HepG2 (cell line): ENCODE measurements at regions not wholly inside any gene's neighbourhood (a gene's known extent, or its start where the extent isn't known, plus 50 kb on each side); places are given as distances from the start of the nearest gene placed in this dataset.

Source experiments
- ATF1 ChIP-seq: IDR thresholded peaks from 2 replicates; pipeline ENCODE4 v1.6.1; 2016; ENCODE audit warnings: mild to moderate bottlenecking, control low read depth
- CAMTA2 ChIP-seq: sonication (generic); formaldehyde crosslinking; IDR thresholded peaks from 2 replicates; pipeline ENCODE4 v1.4.0; 2020; ENCODE audit warnings: mild to moderate bottlenecking, missing genetic modification reagents, borderline replicate concordance
- FOXM1 ChIP-seq: sonication (generic); formaldehyde crosslinking; IDR thresholded peaks from 2 replicates; pipeline ENCODE4 v1.5.0; 2020; ENCODE audit warnings: missing genetic modification reagents
- KLF13 ChIP-seq: sonication (generic); formaldehyde crosslinking; IDR thresholded peaks from 2 replicates; pipeline ENCODE4 v1.4.0; 2020; ENCODE audit warnings: mild to moderate bottlenecking, missing genetic modification reagents
- MED8 ChIP-seq: sonication (generic); formaldehyde crosslinking; IDR thresholded peaks from 2 replicates; pipeline ENCODE4 v1.8.1; 2023; ENCODE audit warnings: mild to moderate bottlenecking, missing genetic modification reagents; ENCODE audit not compliant: insufficient replicate concordance
- PHF5A ChIP-seq: IDR thresholded peaks from one replicate; pipeline ENCODE4 v1.6.1; 2018; ENCODE audit warnings: low read depth, missing genetic modification reagents; ENCODE audit not compliant: unreplicated experiment
- SNAPC2 ChIP-seq: sonication (generic); formaldehyde crosslinking; IDR thresholded peaks from 2 replicates; pipeline ENCODE4 v1.8.1; 2022; ENCODE audit warnings: mild to moderate bottlenecking, missing genetic modification reagents
- SRSF4 ChIP-seq: fragments of 200-400 bp; formaldehyde crosslinking; IDR thresholded peaks from one replicate; pipeline ENCODE4 v1.6.1; 2018; ENCODE audit warnings: mild to moderate bottlenecking, low read depth, low read length, moderate library complexity; ENCODE audit not compliant: poor library complexity, severe bottlenecking
- TMF1 ChIP-seq: sonication (generic); formaldehyde crosslinking; IDR thresholded peaks from 2 replicates; pipeline ENCODE4 v1.8.1; 2022; ENCODE audit warnings: low read depth, missing genetic modification reagents
- U2AF1 ChIP-seq: fragments of 200-400 bp; formaldehyde crosslinking; optimal IDR thresholded peaks from 2 replicates; pipeline ENCODE3; 2017; ENCODE audit warnings: mild to moderate bottlenecking, low read depth, low read length
- YEATS2 ChIP-seq: sonication (generic); formaldehyde crosslinking; IDR thresholded peaks from 2 replicates; pipeline ENCODE4 v1.4.0; 2020; ENCODE audit warnings: missing genetic modification reagents, borderline replicate concordance
- YEATS4 ChIP-seq: sonication (generic); formaldehyde crosslinking; IDR thresholded peaks from 2 replicates; pipeline ENCODE4 v1.4.0; 2020; ENCODE audit warnings: missing genetic modification reagents, borderline replicate concordance
- ZNF264 ChIP-seq: sonication (generic); formaldehyde crosslinking; IDR thresholded peaks from 2 replicates; pipeline ENCODE4 v1.4.0; 2020; ENCODE audit warnings: missing genetic modification reagents
- ZNF496 ChIP-seq: sonication (generic); formaldehyde crosslinking; IDR thresholded peaks from 2 replicates; pipeline ENCODE4 v1.8.1; 2023; ENCODE audit warnings: mild to moderate bottlenecking, moderate library complexity, missing genetic modification reagents; ENCODE audit not compliant: insufficient replicate concordance
- ZNF501 ChIP-seq: sonication (generic); formaldehyde crosslinking; IDR thresholded peaks from 2 replicates; pipeline ENCODE4 v1.5.1; 2020; ENCODE audit warnings: mild to moderate bottlenecking, moderate library complexity, missing genetic modification reagents
- ZNF549 ChIP-seq: sonication (generic); formaldehyde crosslinking; IDR thresholded peaks from 2 replicates; pipeline ENCODE4 v1.5.0; 2020; ENCODE audit warnings: missing genetic modification reagents
- ZNF570 ChIP-seq: sonication (generic); formaldehyde crosslinking; IDR thresholded peaks from 2 replicates; pipeline ENCODE4 v1.4.0; 2020; ENCODE audit warnings: mild to moderate bottlenecking, missing genetic modification reagents, borderline replicate concordance
- ZNF629 ChIP-seq: sonication (generic); formaldehyde crosslinking; conservative IDR thresholded peaks from 2 replicates; pipeline ENCODE4 v1.5.0; 2020; ENCODE audit warnings: missing genetic modification reagents
- ZNF749 ChIP-seq: sonication (generic); formaldehyde crosslinking; IDR thresholded peaks from 2 replicates; pipeline ENCODE4 v1.8.0; 2022; ENCODE audit warnings: mild to moderate bottlenecking, missing genetic modification reagents, moderate library complexity, borderline replicate concordance
- ZNF775 ChIP-seq: sonication (generic); formaldehyde crosslinking; IDR thresholded peaks from 2 replicates; pipeline ENCODE4 v1.4.0; 2020; ENCODE audit warnings: missing genetic modification reagents, mild to moderate bottlenecking, moderate library complexity, borderline replicate concordance
- TF ChIP-seq, protein P1 (sequence below): sonication (generic); formaldehyde crosslinking; IDR thresholded peaks from 2 replicates; pipeline ENCODE4 v1.4.0; 2020; ENCODE audit warnings: mild to moderate bottlenecking, missing genetic modification reagents, borderline replicate concordance
- TF ChIP-seq, protein P2 (sequence below): sonication (generic); formaldehyde crosslinking; IDR thresholded peaks from 2 replicates; pipeline ENCODE4 v1.4.0; 2020; ENCODE audit warnings: missing genetic modification reagents, mild to moderate bottlenecking, borderline replicate concordance
- TF ChIP-seq, protein P3 (sequence below): sonication (generic); formaldehyde crosslinking; IDR thresholded peaks from 2 replicates; pipeline ENCODE4 v1.4.0; 2020; ENCODE audit warnings: missing genetic modification reagents
- TF ChIP-seq, protein P4 (sequence below): sonication (generic); formaldehyde crosslinking; IDR thresholded peaks from 2 replicates; pipeline ENCODE4 v1.4.0; 2020; ENCODE audit warnings: missing genetic modification reagents

DNA sequence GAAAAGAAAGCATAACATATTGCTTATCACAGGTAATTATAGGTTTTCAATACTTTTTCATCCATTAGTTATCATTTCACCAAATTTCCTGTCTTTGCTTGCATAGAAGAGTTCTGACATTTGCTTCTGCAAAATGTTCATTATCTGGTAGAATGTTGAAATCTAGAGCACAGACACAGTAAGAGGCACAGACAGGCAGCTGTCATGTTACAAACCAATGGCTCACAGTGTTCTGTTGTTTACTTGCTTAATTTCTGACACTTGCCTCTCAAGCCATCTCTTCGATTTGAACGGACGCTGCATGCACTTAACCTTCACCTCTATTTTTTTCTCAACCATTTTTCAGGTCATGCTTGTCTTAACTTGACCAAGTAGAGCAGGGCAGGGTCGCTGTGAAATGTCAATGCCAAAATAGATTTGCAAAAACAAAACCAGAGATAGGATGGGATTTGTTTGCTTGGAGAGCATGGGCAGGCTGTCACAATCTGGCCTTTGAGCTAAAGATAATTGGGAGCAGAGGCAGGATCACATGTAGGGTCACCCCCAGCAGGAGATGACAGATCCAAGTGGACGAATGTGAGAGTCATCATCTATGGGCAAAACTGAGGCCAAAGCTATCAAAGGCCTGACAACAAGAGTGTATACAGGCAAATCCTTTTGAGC lies 292.3 kb downstream of the SMARCA1 start (continued):
- TF ChIP-seq ZNF549 (CRISPR knock-in tag) = no peak
- no peak for TF ChIP-seq ZNF264 (CRISPR knock-in tag)
- TF ChIP-seq ZNF496 (CRISPR knock-in tag) = no peak
- TF ChIP-seq, protein P1, sequence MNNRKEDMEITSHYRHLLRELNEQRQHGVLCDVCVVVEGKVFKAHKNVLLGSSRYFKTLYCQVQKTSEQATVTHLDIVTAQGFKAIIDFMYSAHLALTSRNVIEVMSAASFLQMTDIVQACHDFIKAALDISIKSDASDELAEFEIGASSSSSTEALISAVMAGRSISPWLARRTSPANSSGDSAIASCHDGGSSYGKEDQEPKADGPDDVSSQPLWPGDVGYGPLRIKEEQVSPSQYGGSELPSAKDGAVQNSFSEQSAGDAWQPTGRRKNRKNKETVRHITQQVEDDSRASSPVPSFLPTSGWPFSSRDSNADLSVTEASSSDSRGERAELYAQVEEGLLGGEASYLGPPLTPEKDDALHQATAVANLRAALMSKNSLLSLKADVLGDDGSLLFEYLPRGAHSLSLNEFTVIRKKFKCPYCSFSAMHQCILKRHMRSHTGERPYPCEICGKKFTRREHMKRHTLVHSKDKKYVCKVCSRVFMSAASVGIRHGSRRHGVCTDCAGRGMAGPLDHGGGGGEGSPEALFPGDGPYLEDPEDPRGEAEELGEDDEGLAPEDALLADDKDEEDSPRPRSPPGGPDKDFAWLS (CRISPR knock-in tag) = no peak
- no peak for TF ChIP-seq CAMTA2
- peak; percentile 77 for TF ChIP-seq ZNF629 (CRISPR knock-in tag)
- no peak for TF ChIP-seq ZNF749
- TF ChIP-seq ZNF775 = no peak
- TF ChIP-seq SNAPC2 (CRISPR knock-in tag) = no peak
- TF ChIP-seq FOXM1 (CRISPR knock-in tag) = no peak
- TF ChIP-seq, protein P2, sequence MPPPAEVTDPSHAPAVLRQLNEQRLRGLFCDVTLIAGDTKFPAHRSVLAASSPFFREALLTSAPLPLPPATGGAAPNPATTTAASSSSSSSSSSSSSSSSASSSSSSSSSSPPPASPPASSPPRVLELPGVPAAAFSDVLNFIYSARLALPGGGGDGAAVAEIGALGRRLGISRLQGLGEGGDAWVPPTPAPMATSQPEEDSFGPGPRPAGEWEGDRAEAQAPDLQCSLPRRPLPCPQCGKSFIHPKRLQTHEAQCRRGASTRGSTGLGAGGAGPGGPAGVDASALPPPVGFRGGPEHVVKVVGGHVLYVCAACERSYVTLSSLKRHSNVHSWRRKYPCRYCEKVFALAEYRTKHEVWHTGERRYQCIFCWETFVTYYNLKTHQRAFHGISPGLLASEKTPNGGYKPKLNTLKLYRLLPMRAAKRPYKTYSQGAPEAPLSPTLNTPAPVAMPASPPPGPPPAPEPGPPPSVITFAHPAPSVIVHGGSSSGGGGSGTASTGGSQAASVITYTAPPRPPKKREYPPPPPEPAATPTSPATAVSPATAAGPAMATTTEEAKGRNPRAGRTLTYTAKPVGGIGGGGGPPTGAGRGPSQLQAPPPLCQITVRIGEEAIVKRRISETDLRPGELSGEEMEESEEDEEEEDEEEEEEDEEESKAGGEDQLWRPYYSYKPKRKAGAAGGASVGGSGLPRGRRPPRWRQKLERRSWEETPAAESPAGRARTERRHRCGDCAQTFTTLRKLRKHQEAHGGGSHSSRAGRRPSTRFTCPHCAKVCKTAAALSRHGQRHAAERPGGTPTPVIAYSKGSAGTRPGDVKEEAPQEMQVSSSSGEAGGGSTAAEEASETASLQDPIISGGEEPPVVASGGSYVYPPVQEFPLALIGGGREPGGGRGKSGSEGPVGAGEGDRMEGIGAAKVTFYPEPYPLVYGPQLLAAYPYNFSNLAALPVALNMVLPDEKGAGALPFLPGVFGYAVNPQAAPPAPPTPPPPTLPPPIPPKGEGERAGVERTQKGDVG = no peak
- TF ChIP-seq KLF13 (CRISPR knock-in tag) = no peak
- TF ChIP-seq, protein P3, sequence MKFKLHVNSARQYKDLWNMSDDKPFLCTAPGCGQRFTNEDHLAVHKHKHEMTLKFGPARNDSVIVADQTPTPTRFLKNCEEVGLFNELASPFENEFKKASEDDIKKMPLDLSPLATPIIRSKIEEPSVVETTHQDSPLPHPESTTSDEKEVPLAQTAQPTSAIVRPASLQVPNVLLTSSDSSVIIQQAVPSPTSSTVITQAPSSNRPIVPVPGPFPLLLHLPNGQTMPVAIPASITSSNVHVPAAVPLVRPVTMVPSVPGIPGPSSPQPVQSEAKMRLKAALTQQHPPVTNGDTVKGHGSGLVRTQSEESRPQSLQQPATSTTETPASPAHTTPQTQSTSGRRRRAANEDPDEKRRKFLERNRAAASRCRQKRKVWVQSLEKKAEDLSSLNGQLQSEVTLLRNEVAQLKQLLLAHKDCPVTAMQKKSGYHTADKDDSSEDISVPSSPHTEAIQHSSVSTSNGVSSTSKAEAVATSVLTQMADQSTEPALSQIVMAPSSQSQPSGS (CRISPR knock-in tag) = no peak
- TF ChIP-seq TMF1 (CRISPR knock-in tag) = no peak
- no peak for TF ChIP-seq ATF1
- no peak for TF ChIP-seq PHF5A (CRISPR knock-in tag)
- TF ChIP-seq YEATS2 = no peak
- TF ChIP-seq, protein P4, sequence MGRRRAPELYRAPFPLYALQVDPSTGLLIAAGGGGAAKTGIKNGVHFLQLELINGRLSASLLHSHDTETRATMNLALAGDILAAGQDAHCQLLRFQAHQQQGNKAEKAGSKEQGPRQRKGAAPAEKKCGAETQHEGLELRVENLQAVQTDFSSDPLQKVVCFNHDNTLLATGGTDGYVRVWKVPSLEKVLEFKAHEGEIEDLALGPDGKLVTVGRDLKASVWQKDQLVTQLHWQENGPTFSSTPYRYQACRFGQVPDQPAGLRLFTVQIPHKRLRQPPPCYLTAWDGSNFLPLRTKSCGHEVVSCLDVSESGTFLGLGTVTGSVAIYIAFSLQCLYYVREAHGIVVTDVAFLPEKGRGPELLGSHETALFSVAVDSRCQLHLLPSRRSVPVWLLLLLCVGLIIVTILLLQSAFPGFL = no peak
- TF ChIP-seq SRSF4 = no peak
- TF ChIP-seq U2AF1 = no peak
- no peak for TF ChIP-seq MED8 (CRISPR knock-in tag)
- TF ChIP-seq YEATS4 = no peak
- TF ChIP-seq ZNF501 (CRISPR knock-in tag) = 0 out of 2 replicates have a peak, but pooled peaks have one; percentile 24
- no peak for TF ChIP-seq ZNF570 (CRISPR knock-in tag)
